Activated CD8-positive, alpha-beta T cell treated with anti-CD3 and anti-CD28 coated beads, Interleukin-2, amount 10 ng/mL, durations not matched to agents 7 days and 5 days (primary cell): ENCODE measurements at regions not wholly inside any gene's neighbourhood (a gene's known extent, or its start where the extent isn't known, plus 50 kb on each side); places are given as distances from the start of the nearest gene placed in this dataset.

Source experiments
- ATAC-seq: fragments of 150-1000 bp; cut with Tn5 transposase; one replicate; pipeline ENCODE4 v1.10.0; 2021; ENCODE audit warnings: moderate library complexity
- CTCF ChIA-PET: fragments of 350-600 bp; sonication (Branson Sonifier 250); formaldehyde crosslinking; loops from one replicate; lab custom pipeline; 2021; ENCODE audit warnings: antibody characterized with exemption; lab: Charles Lee
- POLR2A ChIA-PET: fragments of 350-600 bp; sonication (Branson Sonifier 250); formaldehyde crosslinking; loops from one replicate; lab custom pipeline; 2021; ENCODE audit warnings: antibody characterized with exemption; lab: Charles Lee
- DNase-seq: peaks from one replicate; pipeline ENCODE4 v3.0.0-alpha.2; 2020
- H3K27ac Mint-ChIP-seq: one replicate; pipeline ENCODE4 v1.8.0; 2021; ENCODE audit warnings: mild to moderate bottlenecking, mixed read lengths
- H3K27me3 Mint-ChIP-seq: one replicate; pipeline ENCODE4 v1.8.0; 2021; ENCODE audit warnings: low read depth, mixed read lengths
- H3K36me3 Mint-ChIP-seq: one replicate; pipeline ENCODE4 v1.8.0; 2021; ENCODE audit warnings: low read depth, mixed read lengths
- H3K4me1 Mint-ChIP-seq: one replicate; pipeline ENCODE4 v1.8.0; 2021; ENCODE audit warnings: low read depth, mixed read lengths
- H3K4me3 Mint-ChIP-seq: one replicate; pipeline ENCODE4 v1.8.0; 2021; ENCODE audit warnings: mild to moderate bottlenecking, mixed read lengths
- H3K9me3 Mint-ChIP-seq: one replicate; pipeline ENCODE4 v1.8.0; 2022; ENCODE audit warnings: mixed read lengths; ENCODE audit not compliant: insufficient read depth

DNA sequence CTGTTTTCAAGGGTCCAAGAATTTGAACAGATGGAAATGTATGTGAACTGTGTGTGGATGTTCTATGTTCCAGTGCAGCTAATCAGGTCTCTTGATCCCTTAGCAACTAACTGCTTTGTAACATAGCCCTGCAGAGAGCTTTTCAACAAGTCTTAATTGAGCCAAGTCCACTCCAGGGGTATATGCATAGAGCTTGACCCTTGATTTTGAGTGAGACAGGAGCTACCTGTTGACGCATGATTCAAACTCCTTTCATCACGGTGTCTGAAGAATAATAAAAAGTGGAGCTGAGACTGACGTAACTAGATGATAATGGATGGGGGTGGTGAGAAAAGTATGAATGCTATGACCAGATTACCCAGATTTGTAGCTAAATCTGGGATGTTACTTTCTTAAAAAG, 93.3 kb upstream of the CCDC54 start:
- DNase-seq (no peak), ATAC-seq (no peak)
- H3K27me3 Mint-ChIP-seq, result peaks cover 23% of the 10 kb centered on the region
- H3K9me3 Mint-ChIP-seq, result no peaks in the 10 kb centered on the region
- H3K27ac Mint-ChIP-seq, result no peak overlapping the region
- no peak overlapping the region for H3K4me3 Mint-ChIP-seq
- H3K36me3 Mint-ChIP-seq, result no peaks in the 10 kb centered on the region
- no peaks in the 10 kb centered on the region for H3K4me1 Mint-ChIP-seq
- POLR2A ChIA-PET, result no interaction called here
- CTCF ChIA-PET, result interaction anchor here (1.4 to 2.8 kb wide), 2 partner anchors 12 to 137 kb away, joined by 6 to 15 read pairs; no protein-coding TSS in a partner anchor

DNA sequence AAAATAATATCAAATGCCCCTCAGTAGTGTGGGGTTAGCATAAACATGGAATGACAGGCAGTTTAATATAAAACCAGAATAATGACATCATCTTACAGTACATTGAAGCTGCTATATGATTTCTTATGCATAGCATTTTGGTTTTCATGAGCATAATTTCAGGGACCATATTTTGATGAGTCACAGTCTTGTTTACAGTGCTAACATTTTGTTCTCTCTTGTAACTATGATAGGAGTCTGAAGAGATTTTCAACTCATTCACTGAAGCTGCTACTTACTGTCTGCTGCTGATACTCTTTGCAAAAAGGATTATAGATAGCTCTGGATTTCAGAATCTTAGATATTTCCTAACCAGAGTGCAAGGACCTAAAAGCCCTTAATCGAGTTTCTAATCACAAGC, 92.6 kb upstream of the CCDC54 start:
- Mint-ChIP-seq H3K4me3 (no peak overlapping the region), H3K27me3 (peaks cover 24% of the 10 kb centered on the region), H3K9me3 (no peaks in the 10 kb centered on the region), H3K36me3 (no peaks in the 10 kb centered on the region), H3K4me1 (no peaks in the 10 kb centered on the region), H3K27ac (no peak overlapping the region)
- no peak for ATAC-seq
- CTCF ChIA-PET, result interaction anchor here (1.4 to 2.8 kb wide), 2 partner anchors 13 to 136 kb away, joined by 6 to 15 read pairs; no protein-coding TSS in a partner anchor
- POLR2A ChIA-PET, result no interaction called here
- no peak for DNase-seq

DNA sequence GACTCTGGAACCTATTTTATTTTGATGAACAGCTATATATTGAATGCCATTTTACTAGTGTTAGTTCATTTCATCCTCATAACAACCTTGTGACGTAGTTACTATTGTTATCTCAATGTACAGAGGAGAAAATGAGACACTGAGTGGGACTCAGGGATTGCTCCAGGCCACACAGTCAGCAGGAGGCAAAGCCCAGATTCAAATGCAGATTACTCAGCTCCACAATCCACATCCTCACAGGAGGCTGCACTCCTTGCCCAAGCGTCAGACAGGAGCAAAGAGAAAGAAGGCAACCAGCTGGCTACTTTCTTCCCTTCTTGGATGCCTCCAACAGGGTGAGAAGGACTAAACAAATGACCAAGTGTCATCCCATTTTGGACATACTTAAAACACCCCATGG, 92.0 kb upstream of the CCDC54 start:
- no peaks in the 10 kb centered on the region for H3K36me3 Mint-ChIP-seq
- ATAC-seq (no peak), DNase-seq (no peak)
- CTCF ChIA-PET, result interaction anchor here (2.8 kb wide), 1 partner anchor 13 kb away, joined by 15 read pairs; no protein-coding TSS in a partner anchor
- peaks cover 25% of the 10 kb centered on the region for H3K27me3 Mint-ChIP-seq
- POLR2A ChIA-PET, result no interaction called here
- no peak overlapping the region for H3K4me3 Mint-ChIP-seq
- no peaks in the 10 kb centered on the region for H3K9me3 Mint-ChIP-seq
- H3K4me1 Mint-ChIP-seq, result no peaks in the 10 kb centered on the region
- H3K27ac Mint-ChIP-seq, result no peak overlapping the region

DNA sequence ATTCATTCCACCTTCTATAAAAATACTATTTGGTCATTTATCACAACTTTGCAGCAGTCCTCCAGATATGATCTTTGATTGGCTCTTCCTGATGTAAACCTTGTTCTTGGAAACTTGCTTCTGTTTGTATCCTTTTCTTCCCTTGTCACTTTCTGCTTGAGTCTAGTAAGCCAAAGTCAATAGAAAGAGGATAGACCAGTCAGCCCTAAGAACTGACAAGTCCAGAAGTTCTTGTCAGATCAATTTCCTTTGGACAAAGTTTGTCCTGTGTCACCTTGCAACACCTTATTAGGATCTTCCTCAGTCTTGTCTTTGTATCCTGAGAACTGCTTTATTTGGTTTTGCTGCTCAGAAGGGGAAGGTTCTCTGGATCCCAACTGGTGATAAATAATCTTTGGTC, 87.9 kb upstream of the CCDC54 start:
- no peak for ATAC-seq

DNA sequence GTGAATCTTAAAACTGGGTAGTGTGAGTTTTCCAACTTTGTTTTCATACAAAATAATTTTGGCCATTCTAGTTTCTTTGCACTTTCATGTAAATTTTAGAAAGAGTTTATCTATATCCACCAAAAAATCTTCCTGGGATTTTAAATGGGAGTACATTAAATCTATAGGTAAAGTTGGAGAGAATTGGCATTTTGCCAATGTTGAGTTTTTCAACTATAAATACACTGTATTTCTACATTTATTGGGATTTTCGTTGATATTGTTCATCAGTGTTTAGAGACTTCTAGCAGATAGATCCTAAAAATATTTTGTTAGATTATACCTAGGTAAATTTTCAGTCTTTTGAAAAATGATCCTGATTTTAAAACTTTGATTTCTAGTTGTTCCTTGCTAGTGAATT, 83.1 kb upstream of the CCDC54 start:
- DNase-seq (no peak), ATAC-seq (no peak)
- H3K9me3 Mint-ChIP-seq, result peaks cover 16% of the 10 kb centered on the region
- H3K4me1 Mint-ChIP-seq, result no peaks in the 10 kb centered on the region
- POLR2A ChIA-PET, result no interaction called here
- no peak overlapping the region for H3K4me3 Mint-ChIP-seq
- H3K36me3 Mint-ChIP-seq, result no peaks in the 10 kb centered on the region
- CTCF ChIA-PET, result no interaction called here
- no peak overlapping the region for H3K27ac Mint-ChIP-seq
- H3K27me3 Mint-ChIP-seq, result peaks cover 12% of the 10 kb centered on the region

More for the DNA sequence above, 87.9 kb upstream of the CCDC54 start:
- no peak overlapping the region for H3K4me3 Mint-ChIP-seq
- POLR2A ChIA-PET, result no interaction called here
- CTCF ChIA-PET, result no interaction called here
- H3K4me1 Mint-ChIP-seq, result no peaks in the 10 kb centered on the region
- H3K27me3 Mint-ChIP-seq, result peaks cover 11% of the 10 kb centered on the region
- H3K27ac Mint-ChIP-seq, result no peak overlapping the region
- H3K36me3 Mint-ChIP-seq, result no peaks in the 10 kb centered on the region
- no peaks in the 10 kb centered on the region for H3K9me3 Mint-ChIP-seq
- DNase-seq, result no peak

DNA sequence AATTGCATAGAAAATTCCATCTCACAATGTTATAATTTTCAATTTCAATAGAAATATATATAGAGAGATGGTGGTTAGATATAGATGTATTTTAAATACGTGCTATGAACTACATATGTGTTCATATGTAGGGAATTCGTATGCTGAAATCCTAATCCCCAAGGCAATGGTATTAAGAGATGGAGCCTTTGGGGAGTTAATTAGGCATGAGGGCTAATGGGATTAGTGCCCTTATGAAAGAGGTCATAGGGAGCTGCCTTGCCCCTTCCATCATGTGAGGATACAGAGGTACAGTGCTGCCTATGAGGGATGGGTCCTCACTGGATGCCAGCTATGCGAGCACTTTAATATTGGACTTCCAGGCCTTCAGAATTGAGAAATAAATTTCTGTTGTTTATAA, 79.6 kb upstream of the CCDC54 start:
- Mint-ChIP-seq H3K36me3 (no peaks in the 10 kb centered on the region), H3K4me3 (no peak overlapping the region), H3K4me1 (no peaks in the 10 kb centered on the region), H3K27ac (no peak overlapping the region), H3K9me3 (peaks cover 16% of the 10 kb centered on the region), H3K27me3 (peaks cover 5% of the 10 kb centered on the region)
- DNase-seq, result no peak
- ChIA-PET CTCF (no interaction called here), POLR2A (no interaction called here)
- no peak for ATAC-seq

DNA sequence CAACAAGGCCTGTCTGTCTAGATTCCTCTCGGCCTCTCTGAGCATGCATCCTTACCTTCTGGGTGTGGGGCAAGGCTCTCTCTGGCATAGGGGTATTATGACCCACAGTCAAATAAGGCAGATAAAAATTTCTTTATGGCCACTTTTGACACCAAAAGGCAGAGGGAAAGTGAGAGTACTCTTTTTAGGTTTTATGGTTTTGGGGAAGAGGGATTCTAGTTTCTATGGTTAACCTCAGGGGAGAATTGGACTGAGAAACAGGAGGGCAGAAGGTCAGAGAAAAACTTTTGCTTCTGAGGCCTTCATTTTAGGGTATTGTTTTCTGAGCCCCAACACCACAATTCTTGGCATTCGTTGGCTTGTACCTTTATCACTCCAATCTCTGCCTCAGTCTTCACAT, 70.0 kb upstream of the CCDC54 start:
- no peaks in the 10 kb centered on the region for H3K36me3 Mint-ChIP-seq
- no peak overlapping the region for H3K27ac Mint-ChIP-seq
- ATAC-seq (no peak), DNase-seq (no peak)
- H3K27me3 Mint-ChIP-seq, result peaks cover 6% of the 10 kb centered on the region
- POLR2A ChIA-PET, result no interaction called here
- H3K4me3 Mint-ChIP-seq, result no peak overlapping the region
- CTCF ChIA-PET, result no interaction called here
- no peaks in the 10 kb centered on the region for H3K4me1 Mint-ChIP-seq
- H3K9me3 Mint-ChIP-seq, result no peaks in the 10 kb centered on the region

DNA sequence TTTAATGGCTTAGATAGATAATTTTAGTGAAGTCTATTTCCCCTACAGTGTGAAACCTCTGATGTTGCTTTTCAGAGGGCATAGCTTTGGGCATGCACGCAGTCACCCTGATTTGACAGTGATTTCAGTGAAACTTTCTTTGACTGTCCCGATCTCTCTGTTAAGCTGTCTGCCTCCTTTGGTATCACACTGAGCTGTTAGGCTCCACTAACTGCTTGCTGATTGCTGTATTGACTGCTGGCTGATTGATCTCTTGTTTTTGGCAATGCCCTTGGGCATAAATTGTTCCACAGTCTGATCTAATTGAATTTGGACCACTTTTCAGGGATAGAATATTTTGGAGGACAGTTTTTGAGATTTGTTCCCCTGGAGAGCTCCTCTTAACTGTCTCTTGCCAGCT, 68.5 kb upstream of the CCDC54 start:
- H3K36me3 Mint-ChIP-seq, result no peaks in the 10 kb centered on the region
- DNase-seq (no peak), ATAC-seq (no peak)
- ChIA-PET POLR2A (no interaction called here), CTCF (interaction anchor here (1.3 kb wide), 1 partner anchor 37 kb away, joined by 3 read pairs; no protein-coding TSS in a partner anchor)
- H3K4me3 Mint-ChIP-seq, result no peak overlapping the region
- H3K4me1 Mint-ChIP-seq, result no peaks in the 10 kb centered on the region
- no peak overlapping the region for H3K27ac Mint-ChIP-seq
- no peaks in the 10 kb centered on the region for H3K9me3 Mint-ChIP-seq
- peaks cover 12% of the 10 kb centered on the region for H3K27me3 Mint-ChIP-seq

DNA sequence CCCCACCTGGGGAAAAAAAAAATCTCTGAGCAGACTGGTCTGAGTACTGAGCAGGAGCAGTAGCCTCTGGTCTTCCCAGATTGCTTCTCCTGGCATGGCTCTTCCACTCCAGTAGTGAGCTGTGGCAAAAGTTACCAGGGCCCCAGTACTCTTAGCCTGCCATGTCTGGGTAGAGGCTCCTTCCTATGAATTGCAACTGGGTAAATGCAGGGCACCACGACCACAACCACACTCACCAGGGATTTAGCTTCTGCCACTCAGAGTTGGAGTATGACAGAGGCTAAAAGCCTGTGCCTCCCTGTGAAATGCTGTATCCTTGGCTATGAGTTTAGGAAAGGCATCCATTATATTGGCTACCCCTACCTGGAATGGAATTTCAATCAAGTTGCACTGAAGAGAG, 67.9 kb upstream of the CCDC54 start:
- Mint-ChIP-seq H3K27ac (no peak overlapping the region), H3K4me3 (no peak overlapping the region), H3K36me3 (no peaks in the 10 kb centered on the region), H3K4me1 (no peaks in the 10 kb centered on the region), H3K27me3 (peaks cover 12% of the 10 kb centered on the region), H3K9me3 (no peaks in the 10 kb centered on the region)
- DNase-seq (no peak), ATAC-seq (no peak)
- POLR2A ChIA-PET, result no interaction called here
- CTCF ChIA-PET, result interaction anchor here (1.3 kb wide), 1 partner anchor 38 kb away, joined by 3 read pairs; no protein-coding TSS in a partner anchor

DNA sequence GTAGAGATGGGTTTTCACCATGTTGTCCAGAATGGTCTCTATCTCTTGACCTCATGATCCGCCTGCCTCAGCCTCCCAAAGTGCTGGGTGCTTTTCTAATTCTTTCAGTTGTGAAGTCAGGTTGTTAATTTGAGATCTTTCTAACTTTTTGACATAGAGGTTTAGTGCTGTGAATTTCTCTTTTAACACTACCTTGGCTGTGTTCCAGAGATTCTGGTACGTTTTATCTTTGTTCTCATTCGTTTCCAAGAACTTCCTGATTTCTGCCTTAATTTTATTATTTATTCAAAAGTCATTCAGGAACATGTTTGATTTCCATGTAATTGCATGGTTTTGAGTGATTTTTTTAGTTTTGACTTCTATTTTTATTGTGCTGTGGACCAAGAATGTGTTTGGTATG, 63.5 kb upstream of the CCDC54 start:
- DNase-seq (no peak), ATAC-seq (no peak)
- Mint-ChIP-seq H3K36me3 (no peaks in the 10 kb centered on the region), H3K27me3 (peaks cover 12% of the 10 kb centered on the region), H3K27ac (no peak overlapping the region), H3K4me3 (no peak overlapping the region), H3K9me3 (no peaks in the 10 kb centered on the region), H3K4me1 (no peaks in the 10 kb centered on the region)
- ChIA-PET CTCF (no interaction called here), POLR2A (no interaction called here)

DNA sequence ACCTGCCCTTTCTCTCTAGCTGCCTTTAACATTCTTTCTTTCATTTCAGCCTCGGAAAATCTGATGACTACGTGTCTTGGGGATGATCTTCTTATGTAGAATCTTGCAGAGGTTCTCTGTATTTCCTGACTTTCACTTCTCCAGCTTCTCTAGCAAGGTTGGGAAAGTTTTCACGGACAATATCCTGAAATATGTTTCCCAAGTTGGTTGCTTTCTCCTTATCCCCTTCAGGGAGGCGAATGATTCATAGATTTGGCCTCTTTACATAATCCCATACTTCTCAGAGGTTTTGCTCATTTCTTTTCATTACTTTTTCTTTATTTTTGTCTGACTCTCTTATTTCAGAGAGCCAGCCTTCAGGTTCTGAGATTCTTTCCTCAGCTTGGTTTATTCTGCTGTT, 62.1 kb upstream of the CCDC54 start:
- no peak overlapping the region for H3K4me3 Mint-ChIP-seq
- POLR2A ChIA-PET, result no interaction called here

DNA sequence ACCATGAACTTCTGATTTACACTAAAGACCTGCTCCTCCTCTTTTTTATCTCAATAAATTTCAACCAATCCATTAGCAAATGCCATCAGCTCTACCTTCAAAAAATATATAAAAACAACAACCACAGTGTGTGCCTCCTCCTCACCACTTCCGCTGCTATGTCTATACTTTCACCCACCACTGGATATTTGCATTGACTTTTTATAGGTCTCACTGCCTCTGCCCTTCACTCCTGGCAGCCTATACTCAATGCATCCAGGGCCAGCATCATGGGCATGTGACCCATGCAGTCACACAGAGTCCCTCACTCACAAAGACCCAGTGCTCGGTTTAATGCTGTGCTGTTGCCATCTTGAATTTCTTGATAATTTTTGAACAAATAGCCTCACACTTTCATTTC, 53.5 kb upstream of the CCDC54 start:
- CTCF ChIA-PET, result no interaction called here
- no peaks in the 10 kb centered on the region for H3K4me1 Mint-ChIP-seq

More for the DNA sequence above, 62.1 kb upstream of the CCDC54 start:
- no peak overlapping the region for H3K27ac Mint-ChIP-seq
- H3K9me3 Mint-ChIP-seq, result no peaks in the 10 kb centered on the region
- H3K4me1 Mint-ChIP-seq, result no peaks in the 10 kb centered on the region
- ATAC-seq (no peak), DNase-seq (no peak)
- no peaks in the 10 kb centered on the region for H3K36me3 Mint-ChIP-seq
- peaks cover 10% of the 10 kb centered on the region for H3K27me3 Mint-ChIP-seq
- CTCF ChIA-PET, result no interaction called here

DNA sequence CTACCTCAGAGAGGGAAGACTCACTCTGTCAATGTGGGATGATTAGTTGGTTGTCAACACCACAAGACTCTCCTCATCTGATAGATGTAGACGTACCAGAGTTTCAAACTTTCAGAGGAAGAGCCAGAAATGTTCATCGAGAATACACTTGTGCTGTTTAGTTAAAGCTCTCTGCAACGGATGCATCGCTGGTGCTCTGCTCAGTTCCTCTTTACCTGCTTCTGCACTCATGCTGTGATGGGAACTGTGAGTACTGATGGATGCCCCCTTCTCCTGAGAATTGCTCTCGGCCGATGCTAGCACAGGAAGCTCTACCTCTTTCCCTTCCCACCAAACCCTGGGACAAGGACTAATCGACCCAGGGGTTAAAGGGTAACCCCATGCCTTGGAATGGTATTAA, 51.8 kb upstream of the CCDC54 start:
- H3K36me3 Mint-ChIP-seq, result no peaks in the 10 kb centered on the region
- CTCF ChIA-PET, result no interaction called here
- DNase-seq, result no peak
- H3K4me3 Mint-ChIP-seq, result no peak overlapping the region
- no peak overlapping the region for H3K27ac Mint-ChIP-seq
- POLR2A ChIA-PET, result no interaction called here
- H3K27me3 Mint-ChIP-seq, result no peaks in the 10 kb centered on the region
- no peaks in the 10 kb centered on the region for H3K9me3 Mint-ChIP-seq
- H3K4me1 Mint-ChIP-seq, result no peaks in the 10 kb centered on the region
- ATAC-seq, result no peak

More for the DNA sequence above, 53.5 kb upstream of the CCDC54 start:
- no peaks in the 10 kb centered on the region for H3K9me3 Mint-ChIP-seq
- no peaks in the 10 kb centered on the region for H3K27me3 Mint-ChIP-seq
- POLR2A ChIA-PET, result no interaction called here
- H3K27ac Mint-ChIP-seq, result no peak overlapping the region
- H3K36me3 Mint-ChIP-seq, result no peaks in the 10 kb centered on the region
- DNase-seq (no peak), ATAC-seq (no peak)
- no peak overlapping the region for H3K4me3 Mint-ChIP-seq
